H1 (cell line): ENCODE measurements at regions not wholly inside any gene's neighbourhood (a gene's known extent, or its start where the extent isn't known, plus 50 kb on each side); places are given as distances from the start of the nearest gene placed in this dataset.

Source experiments
- CBX8 ChIP-seq: fragments of 300-800, 300-1000 bp; sonication (generic); IDR thresholded peaks from 2 replicates; pipeline ENCODE4 v1.7.1; 2016; ENCODE audit warnings: low read depth, low read length, borderline replicate concordance
- EZH2 ChIP-seq: fragments of 200-600 bp; sonication (generic); IDR thresholded peaks from 2 replicates; pipeline ENCODE4 v1.7.1; 2012; ENCODE audit warnings: low read depth, mild to moderate bottlenecking, moderate library complexity, low read length, inconsistent platforms; ENCODE audit not compliant: severe bottlenecking
- FOSL1 ChIP-seq: IDR thresholded peaks from 2 replicates; pipeline ENCODE4 v1.6.1; 2011; ENCODE audit warnings: mild to moderate bottlenecking, low read depth, low read length, moderate library complexity; ENCODE audit not compliant: insufficient read depth
- RNF2 ChIP-seq: fragments of 200-900, 300-1000 bp; sonication (generic); IDR thresholded peaks from 2 replicates; pipeline ENCODE4 v1.7.1; 2016; ENCODE audit warnings: borderline replicate concordance, low read depth, mild to moderate bottlenecking, antibody characterized with exemption, low read length; ENCODE audit not compliant: poor library complexity, severe bottlenecking; ENCODE audit errors: missing control alignments
- SIRT6 ChIP-seq: IDR thresholded peaks from one replicate; pipeline ENCODE4 v1.7.1; 2012; ENCODE audit warnings: low read length, inconsistent platforms
- TF ChIP-seq, protein P1 (sequence below): IDR thresholded peaks from 2 replicates; pipeline ENCODE4 v1.6.1; 2011; ENCODE audit warnings: low read length, improper control_type of control experiment

- TF ChIP-seq EZH2 (no peak), SIRT6 (no peak), RNF2 (no peak), CBX8 (no peak), FOSL1 (no peak)
- TF ChIP-seq, protein P1, sequence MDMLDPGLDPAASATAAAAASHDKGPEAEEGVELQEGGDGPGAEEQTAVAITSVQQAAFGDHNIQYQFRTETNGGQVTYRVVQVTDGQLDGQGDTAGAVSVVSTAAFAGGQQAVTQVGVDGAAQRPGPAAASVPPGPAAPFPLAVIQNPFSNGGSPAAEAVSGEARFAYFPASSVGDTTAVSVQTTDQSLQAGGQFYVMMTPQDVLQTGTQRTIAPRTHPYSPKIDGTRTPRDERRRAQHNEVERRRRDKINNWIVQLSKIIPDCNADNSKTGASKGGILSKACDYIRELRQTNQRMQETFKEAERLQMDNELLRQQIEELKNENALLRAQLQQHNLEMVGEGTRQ: no peak
Observed at GRCh38 chr20:2204021-2204420, 91.8 kb upstream of the TGM3 start (continued).
